NB4 (cell line): ENCODE measurements at regions not wholly inside any gene's neighbourhood (a gene's known extent, or its start where the extent isn't known, plus 50 kb on each side); places are given as distances from the start of the nearest gene placed in this dataset.

Experiments
- CTCF ChIP-seq: IDR thresholded peaks from one replicate; pipeline ENCODE4 v1.5.1; 2012; ENCODE audit warnings: low read depth, low read length
- POLR2A ChIP-seq: IDR thresholded peaks from 2 replicates; pipeline ENCODE4 v1.6.1; 2011; ENCODE audit warnings: mild to moderate bottlenecking; ENCODE audit not compliant: insufficient read length; ENCODE audit errors: extremely low read depth

DNA sequence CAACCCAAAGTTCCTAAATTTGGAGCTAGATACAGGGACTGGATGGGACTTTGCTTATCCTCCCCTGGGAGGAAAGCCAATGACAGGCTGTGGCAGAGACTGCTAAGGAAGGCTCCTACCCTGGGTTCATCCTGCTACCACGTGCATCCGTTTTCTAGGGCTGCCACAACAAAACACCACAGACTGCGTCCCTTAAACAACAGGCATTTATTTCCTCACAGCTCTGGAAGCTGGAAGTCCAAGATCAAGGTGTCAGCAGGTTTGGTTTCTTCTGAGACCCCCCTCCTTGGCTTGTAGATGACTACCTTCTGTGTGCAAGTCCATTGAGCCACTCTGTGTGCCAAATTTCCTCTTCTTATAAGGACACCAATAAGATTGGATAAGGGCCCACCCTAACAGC lies 263.9 kb downstream of the FAM43A start:
- no peak for TF ChIP-seq CTCF
- no peak for TF ChIP-seq POLR2A
